ENCODE measurements at regions not wholly inside any gene's neighbourhood (a gene's known extent, or its start where the extent isn't known, plus 50 kb on each side); places are given as distances from the start of the nearest gene placed in this dataset.

GRCh38 chr14:98015921-98016320 is 1218.7 kb downstream of the VRK1 start (continued):
- no peak for TF ChIP-seq SKIL (CRISPR knock-in tag; IDR thresholded peaks at IDR 0.05; ENCODE audit: borderline replicate concordance)
- no peak for TF ChIP-seq GATAD2A (CRISPR knock-in tag; IDR thresholded peaks at IDR 0.05)
- TF ChIP-seq ELK4 (CRISPR knock-in tag; IDR thresholded peaks at IDR 0.05; ENCODE audit: borderline replicate concordance): no peak
- TF ChIP-seq ZNF101 (CRISPR knock-in tag; IDR thresholded peaks at IDR 0.05; ENCODE audit: borderline replicate concordance, low read depth): no peak
- no peak for TF ChIP-seq IKZF1 (IDR thresholded peaks at IDR 0.05)
- TF ChIP-seq HNF4G (IDR thresholded peaks at IDR 0.05; ENCODE audit: borderline replicate concordance, low read depth, low read length): no peak
- no peak for TF ChIP-seq HNF4G (CRISPR knock-in tag; IDR thresholded peaks at IDR 0.05; ENCODE audit: borderline replicate concordance, low read depth)

- no peaks in the 10 kb centered on the region for H3K4me1 ChIP-seq (ENCODE audit: insufficient read depth, low read length)
- H3K79me2 ChIP-seq (ENCODE audit: insufficient read depth, low read length): no peaks in the 10 kb centered on the region
- in situ Hi-C loops (cut with HindIII; ENCODE audit: extremely low pct_ligation_motif_present, low pct_unique_long_range_greater_than_20kb) (no loop called here), intact Hi-C loops (cut with micrococcal nuclease; ENCODE audit: unreplicated experiment) (no loop called here)
- H2AFZ ChIP-seq (ENCODE audit: low read length): no peak overlapping the region
- H4K20me1 ChIP-seq (ENCODE audit: insufficient read depth, low read length): no peaks in the 10 kb centered on the region
- CTCF ChIA-PET (ENCODE audit: low intra/inter-chr PET ratio, low total read pairs): no interaction called here
- peaks cover 65% of the 10 kb centered on the region for H3K9me3 ChIP-seq (ENCODE audit: low read length)
- FAIRE-seq (no peak), DNase-seq (ENCODE audit: low spot score) (no peak), ATAC-seq (no peak)
- H3K36me3 ChIP-seq (replicated peaks in 1 of 2; ENCODE audit: control insufficient read depth in 1 of 2, insufficient read depth in 2 of 2, low read length in 2 of 2): no peaks in the 10 kb centered on the region
- H3K27ac ChIP-seq (ENCODE audit: extremely low read length, insufficient read depth, low read length): no peak overlapping the region
- H3K4me3 ChIP-seq (replicated peaks in 1 of 3; ENCODE audit: insufficient read depth in 1 of 3, low read depth in 2 of 3, low read length in 3 of 3): no peak overlapping the region
- TF ChIP-seq TCF12 (IDR thresholded peaks at IDR 0.05) (no peak), TCF12 (CRISPR knock-in tag; IDR thresholded peaks at IDR 0.05) (no peak), E2F1 (CRISPR knock-in tag; IDR thresholded peaks at IDR 0.05) (no peak), ATF4 (CRISPR knock-in tag; IDR thresholded peaks at IDR 0.05) (no peak)
- no peak overlapping the region for H3K9ac ChIP-seq (ENCODE audit: insufficient read depth, low read depth, low read length)
- no TSS peak for BruUV-seq (replicated peaks)
- H3K4me2 ChIP-seq (ENCODE audit: low read depth, low read length): no peak overlapping the region
- H3K27me3 ChIP-seq (ENCODE audit: control insufficient read depth in 1 of 2, insufficient read depth in 2 of 2, low read length in 2 of 2): no peaks in the 10 kb centered on the region
- 7% methylated on average over 2 of the region's 2 CpGs for WGBS (ENCODE audit: low lambda C conversion rate)
- POLR2A ChIA-PET: no interaction called here
Measured at GRCh38 chr14:98018628-98019027, 1221.4 kb downstream of the VRK1 start.

All from HepG2 (cell line).